AG08396 (cell line): ENCODE measurements at regions not wholly inside any gene's neighbourhood (a gene's known extent, or its start where the extent isn't known, plus 50 kb on each side); places are given as distances from the start of the nearest gene placed in this dataset.

Experiments
- DNase-seq: peaks from one replicate; pipeline ENCODE4 v3.0.0; 2012; ENCODE audit warnings: low spot score, mixed read lengths

DNA sequence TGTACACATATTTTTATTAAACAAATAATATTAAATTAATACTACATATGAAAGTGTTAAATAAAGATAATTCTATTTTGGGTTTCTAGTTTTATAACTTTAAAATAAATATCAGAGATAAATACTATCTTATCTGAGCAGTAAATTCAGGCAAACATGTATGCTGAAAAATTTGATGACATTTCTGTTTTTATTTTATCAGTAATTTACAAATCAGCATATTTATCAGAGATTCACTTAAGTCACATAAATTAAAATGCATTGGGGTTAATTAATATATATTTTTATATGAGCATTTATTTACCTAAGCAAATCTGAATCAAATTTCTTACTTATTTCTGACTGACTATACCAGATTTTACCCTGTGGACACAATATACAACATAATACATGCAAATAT is 1499.8 kb downstream of the OTOL1 start:
- no peak for DNase-seq

GRCh38 chr3:162998205-162998604 is 1501.6 kb downstream of the OTOL1 start:
- no peak for DNase-seq

DNA sequence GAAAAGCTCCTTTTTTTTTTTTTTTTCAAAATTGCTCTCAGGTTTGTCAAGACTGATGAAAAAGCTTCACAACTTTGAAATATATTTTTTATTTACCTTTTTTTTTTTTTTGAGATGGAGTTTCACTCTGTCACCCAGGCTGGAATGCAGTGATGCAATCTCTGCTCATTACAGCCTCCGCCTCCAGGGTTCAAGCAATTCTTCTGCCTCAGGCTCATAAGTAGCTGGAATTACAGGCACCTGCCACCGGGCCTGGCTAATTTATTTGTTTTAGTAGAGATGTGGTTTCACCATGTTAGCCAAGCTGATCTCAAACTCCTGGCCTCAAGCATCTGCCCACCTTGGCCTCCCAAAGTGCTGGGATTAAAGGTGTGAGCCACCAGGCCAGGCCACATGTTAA is 1515.0 kb downstream of the OTOL1 start:
- no peak for DNase-seq

- DNase-seq: no peak
Measured at GRCh38 chr3:163016251-163016650, 1519.6 kb downstream of the OTOL1 start.

DNA sequence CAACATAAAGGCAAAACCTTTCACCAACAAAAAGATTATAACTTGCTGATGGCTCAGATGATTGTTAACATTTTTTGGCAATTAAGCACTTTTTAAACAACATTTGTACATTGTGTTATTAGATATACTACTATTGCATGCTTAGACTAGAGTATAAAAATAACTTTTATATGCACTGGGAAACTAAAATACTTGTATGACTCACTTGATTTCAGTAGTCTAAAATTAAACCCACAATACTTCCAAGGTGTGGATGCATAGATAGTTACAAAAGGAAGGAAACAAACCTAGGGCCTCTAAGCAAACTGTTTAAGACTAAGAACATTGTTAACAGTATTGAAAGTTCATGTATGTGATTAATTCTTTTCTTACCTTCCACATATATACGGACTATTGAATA is 1521.5 kb downstream of the OTOL1 start:
- DNase-seq: no peak

GRCh38 chr3:163018664-163019063 is 1522.1 kb downstream of the OTOL1 start:
- DNase-seq: no peak

DNA sequence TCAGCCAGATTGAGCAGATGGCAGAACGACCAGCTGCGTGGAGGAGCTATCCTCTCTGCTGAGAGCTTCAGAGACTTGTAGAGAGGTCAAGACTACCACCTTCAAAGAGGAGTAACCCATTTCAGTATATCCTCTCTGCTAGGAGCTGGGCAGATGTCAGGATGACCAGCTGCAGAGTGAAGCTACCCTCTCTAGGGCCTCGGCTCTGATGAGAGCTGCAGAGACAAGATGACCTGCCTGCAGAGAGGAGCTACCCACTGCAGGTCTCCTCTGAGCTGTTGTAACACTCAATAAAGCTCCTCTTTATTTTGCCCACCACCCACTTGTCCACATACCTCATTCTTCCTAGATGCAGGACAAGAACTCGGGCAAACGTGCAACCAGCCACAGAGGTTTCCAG is 1522.7 kb downstream of the OTOL1 start:
- DNase-seq: no peak

GRCh38 chr3:163033652-163034051 is 1537.0 kb downstream of the OTOL1 start:
- no peak for DNase-seq

- no peak for DNase-seq
Measured at GRCh38 chr3:163039636-163040035, 1543.0 kb downstream of the OTOL1 start.

DNA sequence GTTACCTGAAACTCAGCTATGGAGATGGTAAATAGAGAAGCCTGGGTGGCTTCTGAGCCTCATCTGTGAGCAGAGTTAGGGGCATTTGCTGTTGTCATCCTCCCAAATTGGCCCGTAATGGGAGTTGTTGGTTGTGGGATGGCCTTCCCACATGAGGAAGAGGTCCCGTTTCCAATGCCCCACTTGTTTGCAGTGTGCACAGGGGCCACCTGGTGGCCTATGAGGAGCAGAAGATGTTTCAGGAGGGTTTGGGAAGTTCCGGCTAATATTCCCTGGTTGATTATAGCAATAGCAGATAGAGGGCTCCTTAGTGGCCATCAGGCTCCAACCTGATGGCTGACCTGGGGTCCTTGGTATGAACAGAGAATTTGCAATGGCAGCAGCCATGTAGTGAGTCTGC is 1546.5 kb downstream of the OTOL1 start:
- DNase-seq: no peak

- no peak for DNase-seq
Measured at GRCh38 chr3:163045945-163046344, 1549.3 kb downstream of the OTOL1 start.

DNA sequence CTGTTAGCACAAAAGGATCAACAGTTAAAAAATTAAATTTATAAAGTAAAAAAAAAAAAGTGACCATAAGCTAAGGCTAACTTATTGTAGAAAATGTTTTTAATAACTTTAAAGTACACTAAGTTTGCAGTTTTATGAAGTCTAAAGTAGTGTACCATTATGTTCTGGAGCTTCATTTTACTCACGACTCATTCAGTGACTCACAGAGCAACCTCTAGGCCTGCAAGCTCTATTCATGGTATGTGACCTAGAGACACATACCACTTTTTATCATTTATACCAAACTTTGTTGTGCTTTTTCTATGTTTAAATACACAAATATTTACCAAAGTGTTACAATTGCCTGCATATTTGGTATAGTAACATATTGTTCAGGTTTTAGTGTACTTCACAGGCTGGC is 1552.3 kb downstream of the OTOL1 start:
- DNase-seq: no peak

DNA sequence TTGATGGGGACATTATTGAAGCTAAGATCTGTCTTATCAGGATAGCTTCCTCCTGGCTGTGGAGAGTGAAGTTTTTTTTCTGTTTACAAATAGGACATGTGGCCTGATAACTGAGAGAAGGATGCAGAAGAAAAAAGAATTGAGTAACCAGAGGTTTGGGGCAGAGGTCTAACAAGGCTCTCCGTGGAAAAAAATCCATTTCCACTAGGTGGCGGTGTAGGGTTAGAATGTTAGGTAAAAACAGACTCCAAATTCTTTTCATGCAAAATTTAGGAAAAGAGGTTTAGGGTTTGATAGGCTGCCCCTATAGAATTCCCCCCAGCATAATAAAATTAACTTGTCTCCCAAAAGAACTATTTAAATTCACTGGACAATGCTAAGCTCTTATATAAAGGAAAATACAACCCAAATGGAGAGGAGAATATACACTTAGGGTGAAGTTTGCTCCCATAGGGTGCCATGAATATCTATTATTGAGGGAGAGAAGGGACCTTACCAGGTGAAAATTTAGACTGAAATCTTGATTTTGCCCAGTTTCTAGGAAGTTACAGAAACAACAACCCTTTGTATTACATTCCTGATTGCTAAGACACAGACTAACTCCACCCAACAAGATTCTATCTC is 1560.4 kb downstream of the OTOL1 start:
- peak; percentile 9 for DNase-seq

DNA sequence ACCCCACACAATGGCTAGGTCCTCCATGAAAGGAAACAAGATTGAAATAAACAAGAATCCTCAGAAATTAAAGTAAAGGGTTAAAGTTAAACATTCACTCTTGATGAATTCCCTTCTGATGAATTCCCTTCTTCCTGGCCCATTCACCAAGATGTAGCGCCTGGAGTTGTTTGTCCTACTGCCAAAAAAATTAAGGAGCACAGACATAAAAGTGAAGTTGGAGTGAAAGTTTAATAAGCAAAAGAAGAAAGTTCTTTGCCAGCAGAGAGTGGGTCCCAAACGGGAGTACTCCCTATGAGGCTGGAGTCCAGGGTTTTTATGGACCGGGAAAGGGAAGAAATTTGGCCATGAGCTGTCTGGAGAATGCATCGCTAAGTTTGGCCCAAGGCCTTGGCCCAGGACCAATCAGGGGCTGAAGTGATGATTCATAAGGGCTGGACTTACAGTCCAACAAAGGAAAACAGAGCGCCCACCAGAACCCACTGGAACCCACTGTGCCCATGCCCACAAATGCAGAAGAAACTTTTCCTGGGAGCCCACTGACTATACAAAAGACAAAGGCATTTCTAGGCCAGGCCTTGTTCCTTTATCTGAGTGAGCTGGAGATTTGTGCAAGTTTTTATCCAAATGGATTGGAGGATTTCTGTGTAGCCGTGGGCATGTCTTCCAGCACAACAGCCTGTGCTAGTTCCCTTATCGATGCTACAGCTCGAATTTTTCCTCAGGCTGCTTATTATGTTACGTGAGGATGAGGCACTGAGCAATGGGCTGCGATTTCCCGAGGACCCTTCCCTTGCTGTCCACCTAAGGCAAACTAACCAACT is 1561.6 kb downstream of the OTOL1 start:
- DNase-seq: no peak

DNA sequence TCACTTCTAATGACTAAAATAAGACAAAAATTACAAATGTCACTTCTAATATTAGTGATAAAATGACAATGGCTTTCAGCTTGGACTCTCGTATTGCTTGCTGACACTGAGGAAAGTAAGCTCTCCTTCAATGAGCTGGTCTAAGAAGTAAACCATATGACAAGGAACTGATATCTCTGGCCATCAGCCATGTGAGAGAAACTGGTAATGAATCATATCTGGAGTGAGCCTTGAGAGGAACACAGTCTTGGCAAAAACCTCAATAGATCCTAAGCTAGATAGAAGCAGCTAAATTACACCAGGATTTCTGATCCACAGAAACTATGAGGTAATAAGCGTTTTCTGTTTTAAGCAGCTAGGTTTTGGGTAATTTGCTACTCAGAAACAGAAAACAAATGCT is 1575.1 kb downstream of the OTOL1 start:
- no peak for DNase-seq
